ENCODE measurements at regions not wholly inside any gene's neighbourhood (a gene's known extent, or its start where the extent isn't known, plus 50 kb on each side); places are given as distances from the start of the nearest gene placed in this dataset.

DNA sequence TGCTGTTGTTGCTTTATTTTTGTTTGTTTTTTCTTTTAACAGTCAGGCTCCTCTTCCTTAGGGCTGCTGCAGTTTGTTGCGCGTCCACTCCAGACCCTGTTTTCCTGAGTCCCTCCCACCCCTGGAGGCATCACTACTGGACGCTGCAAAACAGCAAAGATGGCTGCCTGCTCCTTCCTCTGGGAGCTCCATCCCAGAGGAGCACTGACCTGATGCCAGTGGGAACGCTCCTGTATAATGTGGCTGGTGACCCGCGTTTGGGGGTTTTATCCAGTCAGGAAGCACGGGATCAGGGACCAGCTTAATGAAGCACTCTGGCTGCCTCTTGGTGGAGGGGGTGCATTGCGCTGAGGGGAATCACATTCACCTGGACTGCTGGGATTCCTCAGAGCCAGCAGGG is 1005.6 kb downstream of the CDH8 start:
- Mint-ChIP-seq H3K36me3 (ENCODE audit: unreplicated experiment) (no peaks in the 10 kb centered on the region), H3K4me1 (ENCODE audit: unreplicated experiment) (no peaks in the 10 kb centered on the region), H3K27ac (ENCODE audit: unreplicated experiment) (no peak overlapping the region), H3K4me3 (ENCODE audit: unreplicated experiment) (no peak overlapping the region), H3K9me3 (ENCODE audit: unreplicated experiment) (peaks cover 9% of the 10 kb centered on the region), H3K27me3 (ENCODE audit: unreplicated experiment) (no peaks in the 10 kb centered on the region)
- no peak for TF ChIP-seq CTCF (IDR thresholded peaks at IDR 0.05)
- no peak for DNase-seq (ENCODE audit: extremely low spot score, unreplicated experiment)

- Mint-ChIP-seq H3K9me3 (ENCODE audit: unreplicated experiment) (no peaks in the 10 kb centered on the region), H3K27me3 (ENCODE audit: unreplicated experiment) (no peaks in the 10 kb centered on the region), H3K4me3 (ENCODE audit: unreplicated experiment) (no peak overlapping the region), H3K4me1 (ENCODE audit: unreplicated experiment) (no peaks in the 10 kb centered on the region), H3K36me3 (ENCODE audit: unreplicated experiment) (no peaks in the 10 kb centered on the region), H3K27ac (ENCODE audit: unreplicated experiment) (no peak overlapping the region)
- DNase-seq (ENCODE audit: extremely low spot score, unreplicated experiment): no peak
- TF ChIP-seq CTCF (IDR thresholded peaks at IDR 0.05): no peak
Measured at GRCh38 chr16:61024180-61024900, 1011.9 kb downstream of the CDH8 start.

DNA sequence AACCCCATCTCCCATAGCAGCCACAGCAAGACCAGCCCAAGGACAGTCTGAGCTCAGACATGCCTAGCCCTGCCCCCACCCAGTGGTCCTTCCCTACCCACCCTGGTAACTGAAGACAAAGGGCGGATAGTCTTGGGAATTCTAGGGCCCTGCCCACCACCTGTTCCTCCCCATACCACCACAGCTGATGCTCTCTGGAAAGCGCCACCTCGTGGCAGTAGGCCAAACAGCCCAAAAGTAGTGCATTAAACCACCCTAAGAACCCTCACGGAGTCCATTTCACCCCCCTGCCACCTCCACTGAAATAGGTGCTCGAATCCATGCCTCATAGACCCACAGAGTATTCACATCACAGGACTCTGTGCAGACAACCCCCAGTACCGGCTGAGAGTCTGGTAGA is 1021.4 kb downstream of the CDH8 start:
- Mint-ChIP-seq H3K4me1 (ENCODE audit: unreplicated experiment) (no peaks in the 10 kb centered on the region), H3K4me3 (ENCODE audit: unreplicated experiment) (no peak overlapping the region), H3K36me3 (ENCODE audit: unreplicated experiment) (no peaks in the 10 kb centered on the region), H3K9me3 (ENCODE audit: unreplicated experiment) (peaks cover 3% of the 10 kb centered on the region), H3K27ac (ENCODE audit: unreplicated experiment) (no peak overlapping the region), H3K27me3 (ENCODE audit: unreplicated experiment) (no peaks in the 10 kb centered on the region)
- TF ChIP-seq CTCF (IDR thresholded peaks at IDR 0.05): no peak
- no peak for DNase-seq (ENCODE audit: extremely low spot score, unreplicated experiment)

DNA sequence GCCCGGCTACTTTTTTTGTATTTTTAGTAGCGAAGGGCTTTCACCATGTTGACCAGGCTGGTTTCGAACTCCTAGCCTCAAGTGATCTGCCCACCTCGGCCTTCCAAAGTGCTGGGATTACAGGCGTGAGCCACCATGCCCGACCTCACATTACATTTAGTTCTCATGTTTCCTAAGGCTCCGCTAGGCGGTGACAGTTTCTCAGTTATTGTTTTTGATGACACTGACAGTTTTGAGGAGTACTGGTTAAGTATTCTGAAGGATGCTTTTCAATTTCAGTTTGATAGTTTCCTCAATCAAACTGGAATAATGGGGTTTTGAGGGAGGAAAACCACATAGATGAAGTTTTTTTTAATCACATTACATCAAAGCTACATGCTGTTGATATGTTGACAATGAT is 1028.5 kb downstream of the CDH8 start:
- no peak for DNase-seq (ENCODE audit: extremely low spot score, unreplicated experiment)
- Mint-ChIP-seq H3K4me1 (ENCODE audit: unreplicated experiment) (no peaks in the 10 kb centered on the region), H3K36me3 (ENCODE audit: unreplicated experiment) (no peaks in the 10 kb centered on the region), H3K4me3 (ENCODE audit: unreplicated experiment) (no peak overlapping the region), H3K27me3 (ENCODE audit: unreplicated experiment) (no peaks in the 10 kb centered on the region), H3K9me3 (ENCODE audit: unreplicated experiment) (no peaks in the 10 kb centered on the region), H3K27ac (ENCODE audit: unreplicated experiment) (no peak overlapping the region)
- TF ChIP-seq CTCF (IDR thresholded peaks at IDR 0.05): no peak

DNA sequence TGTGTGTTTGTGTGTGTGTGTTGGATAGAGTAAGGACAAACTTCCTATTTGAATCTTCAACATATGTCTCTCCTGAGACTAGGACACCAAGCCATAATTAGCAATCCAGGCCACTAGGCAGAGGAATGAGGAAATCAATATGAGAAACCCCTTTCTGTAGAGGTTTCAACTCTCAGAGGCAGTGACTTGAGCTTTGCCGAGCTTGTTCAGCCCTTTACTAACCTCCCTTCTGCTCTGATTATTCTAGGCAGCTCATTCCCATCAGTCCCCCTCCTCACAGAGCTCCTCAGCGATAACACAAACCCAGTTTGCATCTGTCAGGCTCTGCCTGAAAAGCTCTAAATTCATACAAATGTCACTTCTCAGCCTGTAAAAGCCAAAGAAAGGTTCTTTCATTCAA is 1030.3 kb downstream of the CDH8 start:
- H3K9me3 Mint-ChIP-seq (ENCODE audit: unreplicated experiment): no peaks in the 10 kb centered on the region
- H3K36me3 Mint-ChIP-seq (ENCODE audit: unreplicated experiment): no peaks in the 10 kb centered on the region
- H3K4me3 Mint-ChIP-seq (ENCODE audit: unreplicated experiment): no peak overlapping the region
- H3K27me3 Mint-ChIP-seq (ENCODE audit: unreplicated experiment): no peaks in the 10 kb centered on the region
- H3K4me1 Mint-ChIP-seq (ENCODE audit: unreplicated experiment): no peaks in the 10 kb centered on the region
- no peak overlapping the region for H3K27ac Mint-ChIP-seq (ENCODE audit: unreplicated experiment)
- no peak for DNase-seq (ENCODE audit: extremely low spot score, unreplicated experiment)
- TF ChIP-seq CTCF (IDR thresholded peaks at IDR 0.05): no peak
